Colonic mucosa (tissue), 4 donors: ENCODE measurements at regions not wholly inside any gene's neighbourhood (a gene's known extent, or its start where the extent isn't known, plus 50 kb on each side); places are given as distances from the start of the nearest gene placed in this dataset.
A peak's percentile ranks its signal among the peaks of the same experiment; 100 is the strongest.

Experiments
- DNase-seq: peaks from one replicate; pipeline ENCODE4 v3.0.0-alpha.2; 2020
- H3K27ac ChIP-seq: fragments of 200-600 bp; one replicate; pipeline ENCODE4 v1.8.0; 2021
- H3K27me3 ChIP-seq: fragments of 200-600 bp; one replicate; pipeline ENCODE4 v1.8.0; 2021
- H3K36me3 ChIP-seq: fragments of 200-600 bp; one replicate; pipeline ENCODE4 v1.8.0; 2021
- H3K4me1 ChIP-seq: fragments of 200-600 bp; one replicate; pipeline ENCODE4 v1.8.0; 2021; ENCODE audit warnings: mild to moderate bottlenecking
- H3K4me3 ChIP-seq: fragments of 200-600 bp; one replicate; pipeline ENCODE4 v1.8.0; 2021
- H3K9ac ChIP-seq, 2 donors: one replicate each; pipeline ENCODE4 v1.7.0; 2013; ENCODE audit warnings: control low read depth in 2 of 2, low read depth in 2 of 2, low read length in 2 of 2
- H3K9me3 ChIP-seq: fragments of 200-600 bp; one replicate; pipeline ENCODE4 v1.8.0; 2021
- CTCF ChIP-seq: fragments of 200-600 bp; IDR thresholded peaks from one replicate; pipeline ENCODE4 v1.8.0; 2022; ENCODE audit warnings: antibody characterized with exemption, mild to moderate bottlenecking
- intact Hi-C: fragments of 100-400 bp; cut with DNase I; formaldehyde crosslinking; loops from one replicate; pipeline ENCODE4 v1.14.1; 2022
- donor health status: healthy.
- donor health status: DM: no; HTN: no; CAD: no.
- donor health status: DM: no; HTN: no; CAD: no.

- intact Hi-C loops = no loop called here
These were observed 67.5 kb upstream of the AKAP13 start for GRCh38 chr15:85312929-85313331.

GRCh38 chr15:85313339-85313738 lies 67.1 kb upstream of the AKAP13 start:
- no peak overlapping the region for H3K27ac ChIP-seq
- H3K4me1 ChIP-seq = peaks cover 5% of the 10 kb centered on the region
- no peak for DNase-seq
- H3K27me3 ChIP-seq = no peaks in the 10 kb centered on the region
- H3K4me3 ChIP-seq = no peak overlapping the region
- intact Hi-C loops = no loop called here
- TF ChIP-seq CTCF = no peak
- no peak overlapping the region for H3K9ac ChIP-seq
- no peaks in the 10 kb centered on the region for H3K36me3 ChIP-seq
- H3K9me3 ChIP-seq = no peaks in the 10 kb centered on the region

More at GRCh38 chr15:85312929-85313331, 67.5 kb upstream of the AKAP13 start:
- H3K9ac ChIP-seq = no peak overlapping the region
- TF ChIP-seq CTCF = no peak
- DNase-seq = no peak
- H3K36me3 ChIP-seq = no peaks in the 10 kb centered on the region
- no peak overlapping the region for H3K4me3 ChIP-seq
- H3K4me1 ChIP-seq = peaks cover 5% of the 10 kb centered on the region
- H3K9me3 ChIP-seq = no peaks in the 10 kb centered on the region
- no peak overlapping the region for H3K27ac ChIP-seq
- no peaks in the 10 kb centered on the region for H3K27me3 ChIP-seq

GRCh38 chr15:85314146-85314545 lies 66.3 kb upstream of the AKAP13 start:
- no peaks in the 10 kb centered on the region for H3K27me3 ChIP-seq
- H3K36me3 ChIP-seq = no peaks in the 10 kb centered on the region
- no peak for DNase-seq
- H3K9ac ChIP-seq = no peak overlapping the region
- no peaks in the 10 kb centered on the region for H3K9me3 ChIP-seq
- no peak overlapping the region for H3K4me3 ChIP-seq
- intact Hi-C loops = no loop called here
- TF ChIP-seq CTCF = no peak
- peaks cover 5% of the 10 kb centered on the region for H3K4me1 ChIP-seq
- H3K27ac ChIP-seq = no peak overlapping the region

GRCh38 chr15:85314633-85315032 lies 65.8 kb upstream of the AKAP13 start:
- intact Hi-C loops = no loop called here
- no peak for TF ChIP-seq CTCF

GRCh38 chr15:85316244-85316934 lies 64.0 kb upstream of the AKAP13 start:
- Histone ChIP-seq H3K4me1 (peaks cover 5% of the 10 kb centered on the region), H3K4me3 (no peak overlapping the region), H3K27me3 (no peaks in the 10 kb centered on the region), H3K36me3 (no peaks in the 10 kb centered on the region), H3K9me3 (no peaks in the 10 kb centered on the region), H3K9ac (peak overlapping the region in 1 of 2 donors; percentile 12), H3K27ac (peak overlapping the region; percentile 65)
- intact Hi-C loops = no loop called here
- no peak for TF ChIP-seq CTCF
- DNase-seq = peak; percentile 62

More at GRCh38 chr15:85314633-85315032, 65.8 kb upstream of the AKAP13 start:
- Histone ChIP-seq H3K4me1 (peaks cover 5% of the 10 kb centered on the region), H3K36me3 (no peaks in the 10 kb centered on the region), H3K9ac (no peak overlapping the region), H3K9me3 (no peaks in the 10 kb centered on the region), H3K27ac (no peak overlapping the region), H3K27me3 (no peaks in the 10 kb centered on the region), H3K4me3 (no peak overlapping the region)
- DNase-seq = no peak
